H1 (cell line): ENCODE measurements at regions not wholly inside any gene's neighbourhood (a gene's known extent, or its start where the extent isn't known, plus 50 kb on each side); places are given as distances from the start of the nearest gene placed in this dataset.

Source experiments
- ATF2 ChIP-seq: IDR thresholded peaks from 2 replicates; pipeline ENCODE4 v1.6.1; 2012; ENCODE audit warnings: low read length, inconsistent platforms
- GTF2F1 ChIP-seq: IDR thresholded peaks from 2 replicates; pipeline ENCODE4 v1.6.1; 2012; ENCODE audit warnings: low read depth, low read length, improper control_type of control experiment, borderline replicate concordance
- KDM4A ChIP-seq: IDR thresholded peaks from one replicate; pipeline ENCODE4 v1.7.1; 2012; ENCODE audit warnings: low read depth, mild to moderate bottlenecking, moderate library complexity, low read length, inconsistent platforms; ENCODE audit not compliant: severe bottlenecking
- NRF1 ChIP-seq: IDR thresholded peaks from 2 replicates; pipeline ENCODE4 v1.6.1; 2011; ENCODE audit warnings: mild to moderate bottlenecking, low read depth, low read length, improper control_type of control experiment
- POLR2AphosphoS5 ChIP-seq: IDR thresholded peaks from 2 replicates; pipeline ENCODE4 v1.6.1; 2011; ENCODE audit warnings: low read depth, low read length
- SP1 ChIP-seq: IDR thresholded peaks from 2 replicates; pipeline ENCODE4 v1.6.1; 2011; ENCODE audit warnings: low read depth, low read length
- SP2 ChIP-seq: IDR thresholded peaks from 2 replicates; pipeline ENCODE4 v1.6.1; 2012; ENCODE audit warnings: mild to moderate bottlenecking, low read length, inconsistent platforms
- SUZ12 ChIP-seq: fragments of 200-600 bp; sonication (generic); IDR thresholded peaks from 2 replicates; pipeline ENCODE4 v1.6.1; 2012; ENCODE audit warnings: mild to moderate bottlenecking, inconsistent platforms, low read length, moderate library complexity, mixed read lengths
- TAF1 ChIP-seq: IDR thresholded peaks from 2 replicates; pipeline ENCODE4 v1.6.1; 2011; ENCODE audit warnings: mild to moderate bottlenecking, low read depth, low read length
- TEAD4 ChIP-seq: IDR thresholded peaks from 2 replicates; pipeline ENCODE4 v1.6.1; 2012; ENCODE audit warnings: low read depth, low read length, inconsistent platforms, mixed read lengths
- YY1 ChIP-seq: IDR thresholded peaks from 2 replicates; pipeline ENCODE4 v1.6.1; 2011; ENCODE audit warnings: low read depth, mild to moderate bottlenecking, low read length
- TF ChIP-seq, protein P1 (sequence below), 3 experiments: IDR thresholded peaks; 1 replicate in 2 of 3; 2 replicates in 1 of 3; pipeline versions ENCODE4 v1.5.1 to v1.6.1; 2011; ENCODE audit warnings: low read length in 3 of 3, mild to moderate bottlenecking in 3 of 3, inconsistent platforms in 2 of 3, low read depth in 1 of 3, moderate library complexity in 1 of 3; ENCODE audit not compliant: insufficient read depth in 1 of 3; ENCODE audit errors: control extremely low read depth in 1 of 3

DNA sequence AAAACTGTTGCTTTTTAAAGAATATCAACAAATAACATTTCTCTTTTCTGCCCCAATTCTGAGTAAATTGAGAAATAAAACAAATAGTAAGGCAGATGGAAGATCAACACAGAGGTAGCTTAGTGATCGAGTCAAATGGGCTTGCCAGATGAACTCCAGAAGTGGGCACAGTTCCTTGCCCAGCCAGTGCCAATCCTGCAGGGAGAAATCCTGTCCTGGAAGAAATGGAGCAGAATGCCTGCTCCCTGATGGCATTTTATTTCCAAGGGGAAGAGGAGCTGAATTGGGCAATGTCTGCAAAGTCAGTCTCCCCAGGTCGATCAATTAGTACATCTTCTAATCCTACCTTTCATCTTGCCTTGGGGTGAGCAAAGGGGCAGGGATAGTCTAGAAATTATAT is 225.3 kb downstream of the NHLRC3 start:
- TF ChIP-seq ATF2 (no peak), SUZ12 (no peak), YY1 (no peak), SP1 (no peak), GTF2F1 (no peak), POLR2AphosphoS5 (no peak), TEAD4 (no peak), SP2 (no peak), KDM4A (no peak), NRF1 (no peak), TAF1 (no peak)
- TF ChIP-seq, protein P1, sequence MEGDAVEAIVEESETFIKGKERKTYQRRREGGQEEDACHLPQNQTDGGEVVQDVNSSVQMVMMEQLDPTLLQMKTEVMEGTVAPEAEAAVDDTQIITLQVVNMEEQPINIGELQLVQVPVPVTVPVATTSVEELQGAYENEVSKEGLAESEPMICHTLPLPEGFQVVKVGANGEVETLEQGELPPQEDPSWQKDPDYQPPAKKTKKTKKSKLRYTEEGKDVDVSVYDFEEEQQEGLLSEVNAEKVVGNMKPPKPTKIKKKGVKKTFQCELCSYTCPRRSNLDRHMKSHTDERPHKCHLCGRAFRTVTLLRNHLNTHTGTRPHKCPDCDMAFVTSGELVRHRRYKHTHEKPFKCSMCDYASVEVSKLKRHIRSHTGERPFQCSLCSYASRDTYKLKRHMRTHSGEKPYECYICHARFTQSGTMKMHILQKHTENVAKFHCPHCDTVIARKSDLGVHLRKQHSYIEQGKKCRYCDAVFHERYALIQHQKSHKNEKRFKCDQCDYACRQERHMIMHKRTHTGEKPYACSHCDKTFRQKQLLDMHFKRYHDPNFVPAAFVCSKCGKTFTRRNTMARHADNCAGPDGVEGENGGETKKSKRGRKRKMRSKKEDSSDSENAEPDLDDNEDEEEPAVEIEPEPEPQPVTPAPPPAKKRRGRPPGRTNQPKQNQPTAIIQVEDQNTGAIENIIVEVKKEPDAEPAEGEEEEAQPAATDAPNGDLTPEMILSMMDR (IDR thresholded peaks at IDR 0.05; ENCODE audit: control extremely low read depth in 1 of 3, insufficient read depth in 1 of 3, low read depth in 1 of 3, low read length in 3 of 3), result no peak
